ENCODE measurements at regions not wholly inside any gene's neighbourhood (a gene's known extent, or its start where the extent isn't known, plus 50 kb on each side); places are given as distances from the start of the nearest gene placed in this dataset.

- Histone ChIP-seq H3K27me3 (ENCODE audit: control insufficient read depth in 2 of 2, insufficient read depth in 2 of 2, low read length in 2 of 2) (no peaks in the 10 kb centered on the region), H3K36me3 (ENCODE audit: control insufficient read depth in 2 of 2, extremely low read depth in 1 of 2, insufficient read depth in 2 of 2, low read length in 2 of 2) (no peaks in the 10 kb centered on the region), H3K9me1 (replicated peaks; ENCODE audit: control insufficient read depth, extremely low read depth, insufficient read depth, low read length) (no peaks in the 10 kb centered on the region), H3K4me2 (ENCODE audit: insufficient read depth, low read length) (no peak overlapping the region), H3K4me3 (replicated peaks in 1 of 3; ENCODE audit: insufficient read depth in 1 of 3, low read depth in 1 of 3, low read length in 3 of 3) (no peak overlapping the region), H3K79me2 (ENCODE audit: control insufficient read depth, insufficient read depth, low read length) (no peaks in the 10 kb centered on the region), H3K9me3 (replicated peaks; ENCODE audit: control insufficient read depth, insufficient read depth, low read length) (no peaks in the 10 kb centered on the region), H3K27ac (ENCODE audit: insufficient read depth, low read depth, low read length) (no peak overlapping the region), H3K9ac (replicated peaks; ENCODE audit: extremely low read depth, insufficient read depth, low read length) (no peak overlapping the region), H3K4me1 (ENCODE audit: control insufficient read depth, extremely low read depth, insufficient read depth, low read length) (no peaks in the 10 kb centered on the region), H4K20me1 (replicated peaks; ENCODE audit: control insufficient read depth, extremely low read depth, insufficient read depth, low read length) (no peaks in the 10 kb centered on the region), H2AFZ (ENCODE audit: low read depth, low read length) (no peak overlapping the region)
- ChIA-PET CTCF (interaction anchor here (1.3 kb wide), 1 partner anchor 122 kb away, joined by 3 read pairs; no protein-coding TSS in a partner anchor), POLR2A (no interaction called here)
- intact Hi-C loops (cut with micrococcal nuclease) (loop anchor here (5.0 kb wide), 1 partner anchor 1994 kb away; no protein-coding TSS in a partner anchor), dilution Hi-C loops (cut with MboI; ENCODE audit: extremely low pct_ligation_motif_present, low sequenced_read_pairs) (no loop called here)
- no peak for TF ChIP-seq EZH2 (IDR thresholded peaks at IDR 0.05; ENCODE audit: borderline replicate concordance, low read depth, low read length, severe bottlenecking)
- TF ChIP-seq CTCF (IDR thresholded peaks at IDR 0.05; ENCODE audit: extremely low read depth in 1 of 2, insufficient read depth in 1 of 2, low read depth in 1 of 2, low read length in 2 of 2): no peak
- TF ChIP-seq MAX (IDR thresholded peaks at IDR 0.05; ENCODE audit: insufficient read depth, insufficient read length): no peak
- TF ChIP-seq MYC (IDR thresholded peaks at IDR 0.05; ENCODE audit: low read depth, low read length): no peak
- TF ChIP-seq FOS (IDR thresholded peaks at IDR 0.05; ENCODE audit: borderline replicate concordance, insufficient read depth, low read length): no peak
- TF ChIP-seq POLR2AphosphoS5 (IDR thresholded peaks at IDR 0.05; ENCODE audit: insufficient read depth, low read depth, low read length): no peak
- TF ChIP-seq POLR2A (IDR thresholded peaks at IDR 0.05; ENCODE audit: low read depth, low read length): no peak
- TF ChIP-seq GATA2 (IDR thresholded peaks at IDR 0.05; ENCODE audit: insufficient read depth, insufficient read length, low read depth, low read length): no peak
- TF ChIP-seq JUN (IDR thresholded peaks at IDR 0.05; ENCODE audit: borderline replicate concordance, insufficient read depth, insufficient read length, low read depth): no peak
- FAIRE-seq (no peak), DNase-seq (ENCODE audit: low read depth, low spot score) (no peak)
- BruUV-seq (replicated peaks): no TSS peak
These were observed 992.3 kb downstream of the STPG2 start for GRCh38 chr4:97150966-97151365.
